ENCODE measurements at regions not wholly inside any gene's neighbourhood (a gene's known extent, or its start where the extent isn't known, plus 50 kb on each side); places are given as distances from the start of the nearest gene placed in this dataset.

DNA sequence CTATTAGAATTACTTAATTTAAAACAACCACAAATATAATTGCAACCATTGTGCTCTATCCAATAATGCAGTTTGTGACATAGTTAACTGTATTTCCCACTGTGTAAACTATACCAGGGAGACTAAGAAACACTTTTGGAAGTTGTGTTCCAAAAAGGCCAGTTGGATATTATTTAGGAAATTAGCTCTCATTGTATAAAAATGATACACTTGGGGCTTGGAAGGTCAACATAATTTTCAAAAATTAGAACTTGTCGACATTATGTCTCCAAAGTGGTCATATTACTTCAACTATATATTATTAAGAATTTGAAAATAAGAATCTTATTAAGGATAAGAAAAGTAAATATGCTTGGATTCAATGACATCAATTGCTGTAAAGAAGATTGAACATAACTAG lies 876.6 kb downstream of the MRPL39 start:
- TF ChIP-seq, protein P1, sequence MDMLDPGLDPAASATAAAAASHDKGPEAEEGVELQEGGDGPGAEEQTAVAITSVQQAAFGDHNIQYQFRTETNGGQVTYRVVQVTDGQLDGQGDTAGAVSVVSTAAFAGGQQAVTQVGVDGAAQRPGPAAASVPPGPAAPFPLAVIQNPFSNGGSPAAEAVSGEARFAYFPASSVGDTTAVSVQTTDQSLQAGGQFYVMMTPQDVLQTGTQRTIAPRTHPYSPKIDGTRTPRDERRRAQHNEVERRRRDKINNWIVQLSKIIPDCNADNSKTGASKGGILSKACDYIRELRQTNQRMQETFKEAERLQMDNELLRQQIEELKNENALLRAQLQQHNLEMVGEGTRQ (IDR thresholded peaks at IDR 0.05), result no peak
- TF ChIP-seq, protein P2, sequence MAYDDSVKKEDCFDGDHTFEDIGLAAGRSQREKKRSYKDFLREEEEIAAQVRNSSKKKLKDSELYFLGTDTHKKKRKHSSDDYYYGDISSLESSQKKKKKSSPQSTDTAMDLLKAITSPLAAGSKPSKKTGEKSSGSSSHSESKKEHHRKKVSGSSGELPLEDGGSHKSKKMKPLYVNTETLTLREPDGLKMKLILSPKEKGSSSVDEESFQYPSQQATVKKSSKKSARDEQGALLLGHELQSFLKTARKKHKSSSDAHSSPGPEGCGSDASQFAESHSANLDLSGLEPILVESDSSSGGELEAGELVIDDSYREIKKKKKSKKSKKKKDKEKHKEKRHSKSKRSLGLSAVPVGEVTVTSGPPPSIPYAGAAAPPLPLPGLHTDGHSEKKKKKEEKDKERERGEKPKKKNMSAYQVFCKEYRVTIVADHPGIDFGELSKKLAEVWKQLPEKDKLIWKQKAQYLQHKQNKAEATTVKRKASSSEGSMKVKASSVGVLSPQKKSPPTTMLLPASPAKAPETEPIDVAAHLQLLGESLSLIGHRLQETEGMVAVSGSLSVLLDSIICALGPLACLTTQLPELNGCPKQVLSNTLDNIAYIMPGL (CRISPR knock-in tag; IDR thresholded peaks at IDR 0.05; ENCODE audit: borderline replicate concordance), result no peak
- TF ChIP-seq, protein P3, sequence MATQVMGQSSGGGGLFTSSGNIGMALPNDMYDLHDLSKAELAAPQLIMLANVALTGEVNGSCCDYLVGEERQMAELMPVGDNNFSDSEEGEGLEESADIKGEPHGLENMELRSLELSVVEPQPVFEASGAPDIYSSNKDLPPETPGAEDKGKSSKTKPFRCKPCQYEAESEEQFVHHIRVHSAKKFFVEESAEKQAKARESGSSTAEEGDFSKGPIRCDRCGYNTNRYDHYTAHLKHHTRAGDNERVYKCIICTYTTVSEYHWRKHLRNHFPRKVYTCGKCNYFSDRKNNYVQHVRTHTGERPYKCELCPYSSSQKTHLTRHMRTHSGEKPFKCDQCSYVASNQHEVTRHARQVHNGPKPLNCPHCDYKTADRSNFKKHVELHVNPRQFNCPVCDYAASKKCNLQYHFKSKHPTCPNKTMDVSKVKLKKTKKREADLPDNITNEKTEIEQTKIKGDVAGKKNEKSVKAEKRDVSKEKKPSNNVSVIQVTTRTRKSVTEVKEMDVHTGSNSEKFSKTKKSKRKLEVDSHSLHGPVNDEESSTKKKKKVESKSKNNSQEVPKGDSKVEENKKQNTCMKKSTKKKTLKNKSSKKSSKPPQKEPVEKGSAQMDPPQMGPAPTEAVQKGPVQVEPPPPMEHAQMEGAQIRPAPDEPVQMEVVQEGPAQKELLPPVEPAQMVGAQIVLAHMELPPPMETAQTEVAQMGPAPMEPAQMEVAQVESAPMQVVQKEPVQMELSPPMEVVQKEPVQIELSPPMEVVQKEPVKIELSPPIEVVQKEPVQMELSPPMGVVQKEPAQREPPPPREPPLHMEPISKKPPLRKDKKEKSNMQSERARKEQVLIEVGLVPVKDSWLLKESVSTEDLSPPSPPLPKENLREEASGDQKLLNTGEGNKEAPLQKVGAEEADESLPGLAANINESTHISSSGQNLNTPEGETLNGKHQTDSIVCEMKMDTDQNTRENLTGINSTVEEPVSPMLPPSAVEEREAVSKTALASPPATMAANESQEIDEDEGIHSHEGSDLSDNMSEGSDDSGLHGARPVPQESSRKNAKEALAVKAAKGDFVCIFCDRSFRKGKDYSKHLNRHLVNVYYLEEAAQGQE (IDR thresholded peaks at IDR 0.05), result no peak
- TF ChIP-seq ZNF302 (CRISPR knock-in tag; IDR thresholded peaks at IDR 0.05), result no peak
- no peak for TF ChIP-seq CTCF (IDR thresholded peaks at IDR 0.05)
- no peak for TF ChIP-seq NFE2L2 (conservative IDR thresholded peaks at IDR 0.05; ENCODE audit: low read length)
- no peak for TF ChIP-seq MYC (IDR thresholded peaks at IDR 0.05; ENCODE audit: borderline replicate concordance, low read length)

Data from A549 (cell line).